Daoy (cell line): ENCODE measurements at regions not wholly inside any gene's neighbourhood (a gene's known extent, or its start where the extent isn't known, plus 50 kb on each side); places are given as distances from the start of the nearest gene placed in this dataset.
A peak's percentile ranks its signal among the peaks of the same experiment; 100 is the strongest.
"Not testable (repeated sequence)": the region's sequence is repeated elsewhere in the genome, so short reads cannot be mapped to it uniquely, and the experiment has no call there.

Source experiments
- DNase-seq: peaks from one replicate; pipeline ENCODE4 v3.0.0-alpha.2; 2015; ENCODE audit warnings: low read depth

DNA sequence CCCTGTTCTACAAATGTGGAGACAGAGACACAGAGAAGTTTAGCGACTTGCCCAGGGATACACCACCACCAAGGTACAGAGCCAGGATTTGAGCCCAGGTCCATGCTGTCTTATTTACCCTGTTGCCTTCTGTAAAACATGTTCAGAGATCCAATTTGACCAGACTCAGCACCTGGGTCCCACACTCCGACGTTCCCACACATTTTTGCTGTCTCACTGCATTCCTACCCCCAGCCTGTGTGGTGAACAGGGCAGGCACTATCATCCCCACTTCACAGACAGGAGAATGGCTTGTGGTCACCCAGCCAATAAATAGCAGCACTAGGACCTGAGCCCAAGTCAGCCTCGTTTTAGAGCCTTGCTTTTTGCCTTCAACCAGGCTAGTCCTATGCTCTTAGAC, 102.8 kb downstream of the PJA1 start:
- no peak for DNase-seq

DNA sequence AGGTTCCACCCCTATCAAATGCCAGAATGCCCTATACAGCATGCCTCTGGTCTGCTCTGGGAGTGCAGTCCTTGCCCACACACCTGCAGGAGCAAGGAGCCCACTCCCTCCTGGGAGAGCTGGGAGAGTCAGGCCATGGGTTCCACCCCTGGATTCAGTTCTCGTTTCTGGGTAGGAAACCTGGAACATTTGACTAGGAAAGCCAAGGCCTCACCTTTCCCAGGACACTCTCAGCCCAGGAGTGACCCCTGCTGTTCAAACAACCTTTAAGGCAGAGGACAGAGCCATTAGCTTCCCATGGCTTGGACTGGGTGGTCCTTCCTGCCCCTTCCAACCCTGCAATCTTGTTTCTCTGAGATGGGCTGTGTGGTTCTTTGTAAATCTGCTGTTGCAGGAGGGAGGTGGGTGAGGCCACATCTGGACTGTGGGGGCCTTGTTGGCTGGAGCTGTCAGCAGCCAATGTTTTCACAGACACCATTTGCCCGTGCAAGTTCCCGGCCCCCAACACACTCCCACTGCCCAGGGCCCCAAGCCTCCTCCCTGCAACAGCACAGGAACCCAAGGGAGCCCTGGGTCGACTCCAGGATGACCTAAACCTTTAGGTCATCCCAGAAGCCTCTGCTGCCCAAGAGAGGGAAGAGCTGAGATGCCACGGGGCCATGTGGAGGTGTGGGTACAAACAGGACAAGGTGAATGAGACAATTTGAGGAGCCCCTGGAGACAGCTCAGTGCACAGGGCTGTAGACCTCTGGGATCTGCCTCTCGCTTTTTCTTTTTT, 104.4 kb downstream of the PJA1 start:
- peak; percentile 23 for DNase-seq

DNA sequence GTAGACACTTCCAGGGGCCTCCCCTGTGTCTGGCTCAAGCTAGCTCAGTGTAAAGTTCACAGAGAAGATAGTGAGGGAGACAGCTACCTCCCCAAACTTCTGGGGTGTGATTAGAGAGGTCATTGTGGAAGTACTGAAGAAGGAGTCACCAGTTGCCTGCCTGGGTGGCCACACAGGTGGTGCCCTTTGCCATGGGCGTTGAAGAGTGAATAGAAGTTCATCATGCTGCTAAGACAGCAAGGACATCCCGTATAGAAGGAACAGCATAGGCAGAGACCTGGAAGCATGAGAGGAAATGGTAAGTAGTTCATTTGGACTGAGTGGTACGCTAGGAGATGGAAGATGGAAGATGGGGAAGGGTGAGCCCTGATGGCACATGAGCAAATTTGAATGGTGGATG, 110.1 kb downstream of the PJA1 start:
- DNase-seq = no peak

DNA sequence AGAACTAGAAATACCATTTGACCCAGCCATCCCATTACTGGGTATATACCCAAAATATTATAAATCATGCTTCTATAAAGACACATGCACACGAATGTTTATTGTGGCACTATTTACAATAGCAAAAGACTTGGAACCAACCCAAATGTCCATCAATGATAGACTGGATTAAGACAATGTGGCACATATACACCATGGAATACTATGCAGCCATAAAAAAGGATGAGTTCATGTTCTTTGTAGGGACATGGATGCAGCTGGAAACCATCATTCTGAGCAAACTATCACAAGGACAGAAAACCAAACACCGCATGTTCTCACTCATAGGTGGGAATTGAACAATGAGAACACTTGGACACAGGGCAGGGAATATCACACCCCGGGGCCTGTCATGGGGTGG, 110.8 kb downstream of the PJA1 start:
- not testable (repeated sequence) for DNase-seq

DNA sequence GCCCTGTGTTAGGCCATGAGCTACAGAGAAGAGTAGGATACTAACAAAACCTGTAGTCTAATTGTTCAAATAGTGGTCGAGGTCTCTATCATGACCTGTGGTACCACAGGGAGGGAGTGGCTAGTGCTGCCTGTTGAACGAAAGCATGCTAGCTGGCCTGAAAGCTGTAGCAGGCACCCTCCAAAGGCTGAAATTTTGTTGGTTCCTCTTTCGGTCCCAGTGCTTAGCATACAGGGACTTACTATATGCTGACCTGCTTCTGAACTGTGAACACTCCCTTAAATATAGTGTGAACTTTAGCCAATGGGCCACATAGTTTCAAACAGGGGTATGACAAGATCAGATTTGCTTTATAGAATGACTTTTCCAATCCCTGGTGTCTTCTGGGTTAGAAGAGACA, 113.4 kb downstream of the PJA1 start:
- no peak for DNase-seq

DNA sequence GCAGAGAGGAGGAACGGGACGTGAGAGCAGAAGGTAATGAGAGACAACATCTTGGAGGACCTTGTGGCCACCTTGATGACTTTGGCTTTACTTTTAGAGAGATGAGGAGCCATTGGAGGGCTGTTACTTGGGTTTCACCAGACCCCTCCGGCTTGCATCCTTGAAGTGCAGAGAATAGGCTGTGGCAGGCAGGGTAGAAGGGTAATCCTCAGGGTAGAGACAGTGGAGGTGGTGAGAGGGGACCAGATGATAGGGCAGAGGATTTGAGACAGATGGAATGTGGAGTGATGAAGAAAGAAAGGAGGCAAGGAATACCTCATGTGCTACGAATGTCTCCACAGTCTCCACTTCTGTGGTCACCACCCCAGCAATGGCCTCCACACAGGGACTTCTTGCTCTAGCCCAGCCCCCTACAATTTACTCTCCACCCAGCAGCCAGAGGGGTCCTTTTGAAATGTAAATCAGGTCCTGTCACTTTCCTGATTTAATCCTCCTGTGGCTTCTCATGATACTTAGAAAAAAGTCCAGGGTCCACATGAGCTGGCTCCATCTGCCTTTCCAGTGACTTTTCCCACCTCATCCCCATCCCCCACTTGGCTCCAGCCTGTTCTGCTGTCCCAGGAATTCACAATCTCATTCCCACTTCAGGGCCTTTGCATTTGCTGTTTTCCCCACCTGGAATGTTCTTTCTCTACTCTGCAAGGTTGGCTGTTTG, 115.0 kb downstream of the PJA1 start:
- no peak for DNase-seq

DNA sequence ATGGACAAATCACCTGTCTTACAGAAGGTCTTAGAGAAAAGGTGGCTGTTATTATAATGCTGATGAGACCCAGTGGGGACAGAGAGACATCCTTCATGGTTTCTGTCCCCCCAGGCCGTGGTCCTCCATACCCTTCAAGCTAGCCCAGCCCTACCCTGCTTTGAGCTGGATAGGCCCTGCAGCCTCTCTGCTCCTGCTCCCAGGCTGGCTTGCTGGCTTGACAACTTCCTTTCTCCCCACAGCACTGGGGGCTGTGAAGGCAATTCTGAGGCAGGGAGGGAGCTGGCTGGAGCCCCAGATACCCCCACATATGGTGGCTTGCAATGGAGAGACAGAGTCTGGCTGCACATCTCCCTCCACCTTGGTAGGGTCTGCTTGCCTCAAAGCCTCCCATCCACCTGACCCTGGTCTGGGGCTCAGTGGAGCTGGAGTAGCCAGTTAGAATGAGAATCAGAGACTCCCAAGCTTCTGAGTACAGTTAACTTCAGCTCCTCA, 118.2 kb downstream of the PJA1 start:
- DNase-seq = no peak

DNA sequence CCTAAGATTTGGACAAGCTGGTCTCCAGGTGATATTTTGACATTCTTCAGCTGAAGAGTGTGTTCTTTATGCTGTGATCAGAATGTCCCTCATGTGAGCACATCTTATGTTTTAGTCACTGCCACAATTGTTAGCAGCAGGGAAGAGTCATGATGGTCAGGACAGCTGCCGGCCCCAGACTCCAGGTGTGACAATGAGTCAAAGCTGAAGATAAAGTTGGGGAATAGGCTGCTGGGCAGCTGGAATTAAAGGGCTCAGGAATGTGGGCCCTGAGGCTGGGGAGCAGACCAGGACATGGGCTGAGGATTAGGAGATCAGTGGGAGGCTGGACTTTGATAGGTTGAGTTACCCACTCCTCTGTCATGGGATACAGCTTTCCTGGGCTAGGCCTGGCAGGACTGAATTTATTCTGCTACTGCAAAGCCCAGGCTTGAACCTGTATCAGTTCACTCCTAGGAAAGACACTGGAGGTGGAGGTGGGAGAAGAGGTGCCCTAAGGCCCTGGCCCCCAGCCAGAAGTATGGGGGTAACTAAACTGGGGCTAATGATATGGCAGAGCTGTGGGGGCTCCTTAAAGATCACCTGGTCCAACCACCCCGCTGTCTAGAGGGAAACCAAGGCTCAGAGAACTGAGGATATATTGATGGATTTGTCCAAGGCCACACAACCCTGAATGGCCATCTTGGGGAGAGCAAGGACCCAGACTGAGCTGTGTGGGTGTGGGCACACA, 119.5 kb downstream of the PJA1 start:
- DNase-seq = no peak

DNA sequence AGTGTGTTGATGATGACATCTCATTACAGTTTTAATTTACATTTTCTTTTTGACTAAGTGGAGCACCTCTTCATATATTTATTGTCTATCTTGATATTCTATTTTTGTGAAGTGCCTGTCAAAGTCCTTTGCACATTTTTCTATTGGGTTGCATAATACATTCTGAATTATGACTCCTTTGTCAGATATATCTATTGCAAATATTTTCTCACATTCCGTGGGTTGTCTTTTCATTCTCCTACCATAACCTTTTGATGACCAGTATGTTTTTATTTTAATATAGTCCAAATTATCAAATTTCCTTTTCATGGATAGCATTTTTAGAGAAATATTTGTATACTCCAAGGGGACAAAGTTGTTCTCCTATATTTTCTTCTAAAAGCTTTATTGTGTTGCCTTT, 126.4 kb downstream of the PJA1 start:
- no peak for DNase-seq

DNA sequence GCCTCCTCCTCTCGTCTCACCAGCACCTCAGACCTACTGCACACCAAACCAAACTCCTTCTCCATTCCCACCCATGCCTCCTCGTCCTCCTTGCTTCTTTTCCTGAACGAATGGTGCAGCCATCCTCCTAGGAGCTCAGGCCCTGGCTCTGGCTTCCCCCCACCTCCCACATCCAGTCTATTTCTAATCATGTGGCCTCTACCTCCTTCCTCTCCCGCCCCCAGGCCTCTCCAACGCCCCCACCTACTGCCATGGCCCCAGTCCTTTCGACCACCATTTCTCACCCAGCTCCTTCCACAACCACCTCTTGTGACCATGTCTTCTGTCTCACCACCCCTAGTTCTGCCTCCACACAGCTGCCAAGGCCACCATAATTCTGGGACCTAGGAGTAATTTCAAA, 127.1 kb downstream of the PJA1 start:
- no peak for DNase-seq

DNA sequence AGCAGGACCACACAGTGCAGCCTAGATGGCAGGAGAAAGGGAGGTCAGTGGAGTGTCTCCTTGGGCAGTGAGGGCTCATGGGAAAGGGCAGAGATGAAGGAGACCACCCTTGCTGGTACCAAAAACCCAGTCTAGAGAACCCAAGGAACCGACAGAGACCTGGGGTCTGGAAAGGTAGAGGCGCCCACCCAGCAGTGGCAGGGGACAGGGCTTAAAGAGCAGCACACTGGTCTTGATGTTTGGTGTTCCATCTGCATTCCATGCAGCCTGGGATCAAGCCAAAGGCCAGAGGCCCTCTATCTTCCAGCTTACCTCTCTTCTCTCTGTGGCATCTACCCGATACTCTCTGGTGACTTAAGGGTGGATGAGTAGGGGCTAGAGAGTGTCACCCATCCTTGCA, 127.5 kb downstream of the PJA1 start:
- DNase-seq = no peak

DNA sequence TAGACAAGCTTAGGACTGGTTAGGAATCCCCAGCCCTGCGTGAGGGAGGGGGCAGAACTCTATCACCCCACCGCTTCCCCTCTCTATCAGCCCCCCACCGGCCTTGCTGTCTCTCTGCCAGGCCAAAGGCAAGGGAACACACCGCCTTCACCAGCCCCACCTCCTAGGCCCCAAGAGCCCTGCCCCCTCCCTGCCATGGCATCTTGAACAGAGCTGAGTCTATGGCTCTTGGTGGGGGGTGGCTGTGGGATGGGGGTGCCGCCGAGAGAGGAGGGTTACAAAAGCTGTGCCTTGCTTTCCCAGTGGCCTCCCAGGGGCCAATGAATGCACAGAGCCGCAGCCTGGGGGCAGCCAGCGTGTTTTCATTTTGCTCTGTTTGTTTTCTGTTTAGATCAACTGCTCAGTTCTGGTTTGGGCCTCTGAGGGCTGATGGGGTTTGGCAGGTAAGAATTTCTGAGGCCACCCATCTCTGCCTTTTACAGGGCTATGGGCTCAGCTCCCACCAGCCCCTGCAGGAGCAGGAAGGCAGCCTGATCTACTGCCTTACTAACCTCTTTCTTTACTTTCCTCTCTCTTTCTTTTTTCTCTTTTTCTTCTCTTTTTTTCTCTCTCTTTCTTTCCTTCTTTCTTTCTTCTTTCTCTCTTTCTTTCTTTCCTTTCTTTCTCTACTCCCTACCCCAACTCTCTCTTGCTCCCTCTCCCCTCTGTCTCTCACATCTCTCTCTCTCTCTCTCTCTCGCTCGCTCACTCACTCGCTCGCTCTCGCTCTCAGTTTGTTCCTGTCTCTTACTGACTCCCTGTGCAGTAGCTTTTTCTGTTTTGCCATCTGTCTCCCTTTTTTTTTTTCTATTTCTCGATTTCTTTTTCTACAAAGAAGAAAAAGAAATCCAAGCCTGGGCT, 128.3 kb downstream of the PJA1 start:
- no peak for DNase-seq

DNA sequence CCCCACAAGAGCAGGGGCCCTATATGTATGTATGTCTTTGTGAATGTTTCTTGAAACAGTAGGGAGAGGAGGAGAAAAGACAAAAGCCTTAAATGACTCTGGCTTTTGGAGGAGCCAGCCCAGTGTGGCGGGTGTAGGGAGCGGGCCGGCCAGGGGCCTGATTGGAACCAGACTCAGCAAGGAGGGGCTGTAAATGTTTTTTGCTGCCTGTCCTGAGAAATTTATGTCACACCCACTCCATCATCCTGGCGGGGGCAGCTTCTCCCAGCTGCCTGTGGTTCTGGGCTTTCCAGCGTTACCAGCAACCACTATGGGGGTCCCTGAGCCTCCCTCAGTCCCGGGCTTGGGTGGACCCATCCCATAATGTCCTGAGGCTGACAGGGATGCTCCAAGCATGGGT, 130.8 kb downstream of the PJA1 start:
- DNase-seq = no peak

DNA sequence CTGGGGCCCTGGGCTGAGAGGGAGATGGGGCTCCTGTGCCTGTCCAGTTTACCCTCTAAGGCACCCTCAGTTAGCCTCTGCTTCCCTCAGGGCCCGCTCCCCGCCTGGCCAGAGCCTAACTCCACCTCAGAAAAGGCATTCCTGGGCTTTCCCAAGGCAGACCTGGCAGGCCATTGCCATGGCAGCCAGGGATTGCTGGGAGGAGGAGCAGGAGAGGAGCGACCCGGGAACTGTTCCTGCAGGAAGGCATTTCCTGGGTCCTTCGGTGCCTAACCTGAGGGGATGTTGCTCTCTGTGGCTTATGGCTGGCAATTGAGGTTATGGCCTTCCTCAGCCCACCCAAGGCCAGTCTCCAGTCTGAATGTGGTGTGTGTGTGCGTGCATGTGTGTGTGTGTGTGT, 131.3 kb downstream of the PJA1 start:
- DNase-seq = no peak

DNA sequence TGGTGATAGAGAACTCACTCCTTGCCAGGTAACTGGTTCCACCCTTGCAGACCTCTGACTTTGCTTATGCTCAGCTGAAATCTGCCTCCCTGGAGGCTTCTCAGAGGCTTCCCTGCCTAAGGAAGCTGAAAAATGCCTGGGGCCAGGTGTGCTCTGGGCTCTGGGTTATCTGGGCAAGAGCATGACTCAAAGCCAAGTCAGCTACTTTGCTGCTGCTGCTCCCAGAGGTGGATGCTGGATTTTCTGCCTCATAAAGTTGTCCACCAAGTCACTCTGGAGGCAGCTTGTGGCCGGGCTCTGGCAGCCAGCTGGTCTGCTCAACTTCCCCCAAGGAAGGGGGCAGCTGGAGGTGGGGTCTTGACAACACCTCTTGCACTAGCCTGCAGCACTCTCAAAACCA, 132.7 kb downstream of the PJA1 start:
- DNase-seq = peak; percentile 34

DNA sequence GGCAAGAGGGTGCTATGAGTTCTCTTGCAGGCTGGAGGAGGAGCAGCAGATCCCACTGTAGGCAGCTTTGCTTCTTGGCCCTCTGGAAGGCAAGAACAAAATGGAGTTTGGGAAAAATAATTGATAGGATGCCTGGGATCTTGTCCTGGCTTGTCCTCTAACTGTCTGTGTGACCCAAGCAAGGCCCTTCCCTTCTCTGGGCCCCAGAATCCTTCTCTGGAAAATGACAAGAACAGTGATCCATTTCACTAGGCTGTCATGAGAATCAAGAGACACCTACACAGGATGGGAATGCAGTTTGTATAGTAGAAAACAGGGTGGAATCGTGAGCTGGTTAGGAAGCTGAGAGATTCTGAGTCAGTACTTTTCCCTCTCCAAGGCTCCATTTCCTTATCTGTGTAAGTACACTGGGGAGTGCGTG, 133.3 kb downstream of the PJA1 start:
- no peak for DNase-seq

DNA sequence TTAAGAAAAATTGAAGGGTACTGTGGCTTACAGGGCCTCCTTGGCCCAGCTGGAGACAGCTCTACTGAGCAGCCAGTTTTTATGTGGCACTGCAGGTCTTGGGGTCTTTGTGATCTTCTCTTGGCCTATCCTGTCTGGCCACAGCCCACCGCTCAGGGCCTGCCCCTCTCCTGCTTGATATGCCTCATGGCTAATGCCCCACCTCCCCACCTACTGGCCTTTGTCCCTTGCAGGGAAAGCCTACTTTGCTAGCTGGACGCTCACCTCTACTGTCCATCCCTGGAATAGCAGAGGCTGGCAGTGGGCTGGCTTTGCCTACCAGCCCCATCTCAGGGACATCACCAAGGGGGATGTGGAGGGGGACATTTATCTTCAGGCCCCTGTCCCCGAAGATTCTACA, 134.1 kb downstream of the PJA1 start:
- DNase-seq = no peak

DNA sequence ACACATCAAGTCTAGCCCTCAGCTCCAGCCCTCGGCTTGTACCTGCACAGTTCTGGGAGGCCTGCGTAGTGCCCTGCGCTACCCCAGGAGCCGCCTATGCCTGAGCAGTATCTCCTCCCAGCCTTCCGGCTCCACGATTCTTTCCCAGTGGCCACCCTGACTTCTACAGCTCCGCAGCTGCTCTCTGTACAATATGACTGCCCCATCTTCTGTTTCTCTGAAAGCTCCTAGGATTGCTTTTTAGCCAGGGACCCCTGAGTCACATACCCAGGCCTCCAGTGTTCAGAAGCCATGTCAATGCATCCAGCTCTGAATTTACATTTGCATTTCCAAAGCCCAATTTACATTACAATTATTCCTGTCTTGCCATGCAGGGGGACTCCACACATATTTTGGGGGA, 135.5 kb downstream of the PJA1 start:
- no peak for DNase-seq

DNA sequence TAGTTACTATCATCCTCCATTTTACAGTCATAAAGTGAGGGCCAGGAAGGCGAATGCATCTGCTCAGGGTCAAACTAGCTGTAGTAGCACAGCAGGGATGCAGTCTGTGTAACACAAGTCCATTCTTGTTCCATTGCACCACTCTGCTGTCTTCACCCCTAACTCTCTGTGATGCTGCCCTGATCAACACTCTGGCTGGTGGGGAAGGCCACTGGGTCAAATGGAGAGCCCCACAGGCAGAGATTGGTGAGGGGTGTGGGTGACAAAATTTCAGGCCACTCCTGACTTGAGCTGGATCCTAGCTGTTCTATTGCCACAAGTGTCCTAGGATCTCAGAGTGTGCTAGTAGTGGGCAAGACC, 136.5 kb downstream of the PJA1 start:
- no peak for DNase-seq

DNA sequence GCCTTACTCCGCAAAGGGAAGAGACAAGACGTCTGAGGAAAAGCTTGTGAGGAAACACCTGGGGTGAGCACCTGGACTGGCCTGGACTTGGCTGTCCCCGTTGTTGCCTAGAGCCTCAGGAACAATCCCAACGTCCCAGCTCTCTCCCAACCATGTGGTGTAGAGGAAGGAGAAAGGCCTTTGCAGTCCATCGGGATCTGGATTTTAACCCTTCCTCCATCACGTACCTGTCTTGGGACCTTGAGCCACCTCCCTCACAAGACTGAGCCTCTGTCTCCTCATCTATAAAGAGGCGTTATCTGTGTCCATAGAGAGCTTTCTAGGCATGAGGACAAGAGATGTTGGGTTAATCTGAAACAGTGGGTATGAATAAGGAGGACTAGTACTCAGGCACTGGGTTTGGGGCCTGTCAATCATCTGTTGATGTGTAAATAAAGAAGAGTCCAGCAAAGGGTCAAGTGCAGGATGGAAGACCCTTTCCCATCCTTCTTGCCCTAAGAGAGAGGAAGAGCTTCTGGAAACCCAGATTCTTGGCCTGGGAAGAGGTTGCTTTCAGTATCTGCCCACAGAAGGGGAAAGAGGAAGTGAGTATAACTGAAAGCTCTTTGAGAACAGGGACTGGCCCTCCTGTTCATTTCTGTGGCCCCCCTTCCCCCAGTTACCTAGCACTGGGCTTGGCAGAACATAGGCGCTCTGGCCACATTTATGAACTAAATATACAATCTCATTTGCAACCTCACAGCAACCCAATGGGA, 137.1 kb downstream of the PJA1 start:
- DNase-seq = no peak
